H1 (cell line): ENCODE measurements at regions not wholly inside any gene's neighbourhood (a gene's known extent, or its start where the extent isn't known, plus 50 kb on each side); places are given as distances from the start of the nearest gene placed in this dataset.

Experiments
- CTCF ChIA-PET: fragments of 300-600 bp; sonication (Branson Sonifier 250); formaldehyde crosslinking; loops from one replicate; lab custom pipeline; 2021; ENCODE audit not compliant: partially characterized antibody; lab: Charles Lee
- POLR2A ChIA-PET: fragments of 300-600 bp; sonication (Branson Sonifier 250); formaldehyde crosslinking; loops from one replicate; lab custom pipeline; 2021; ENCODE audit warnings: inconsistent platforms; ENCODE audit not compliant: partially characterized antibody; lab: Charles Lee
- DNase-seq, 2 experiments: peaks; one replicate each; pipeline versions ENCODE4 v3.0.0 to v3.0.0-alpha.2; 2010 to 2022; ENCODE audit warnings: low spot score in 2 of 2, low read depth in 1 of 2, mixed read lengths in 1 of 2
- FAIRE-seq: peaks from 2 replicates; lab custom pipeline; 2011; peaks lifted over from hg19 to GRCh38; lab: Jason Lieb, UNC
- H2AFZ ChIP-seq: 2 replicates; pipeline ENCODE4 v1.8.1; 2012; ENCODE audit warnings: low read length, inconsistent platforms
- H2AK5ac ChIP-seq: 2 replicates; pipeline ENCODE4 v1.6.1; 2013; ENCODE audit warnings: low read depth, low read length
- H2BK120ac ChIP-seq: replicated peaks from 2 replicates; pipeline ENCODE3; 2013; ENCODE audit warnings: low read depth, low read length, inconsistent platforms
- H2BK12ac ChIP-seq: 2 replicates; pipeline ENCODE4 v1.6.1; 2013; ENCODE audit warnings: low read depth, low read length
- H2BK15ac ChIP-seq: 2 replicates; pipeline ENCODE4 v1.6.1; 2013; ENCODE audit warnings: low read length
- H2BK20ac ChIP-seq: 2 replicates; pipeline ENCODE4 v1.6.1; 2013; ENCODE audit warnings: low read length
- H2BK5ac ChIP-seq: 2 replicates; pipeline ENCODE4 v1.6.1; 2013; ENCODE audit warnings: low read depth, low read length
- H3K14ac ChIP-seq: 2 replicates; pipeline ENCODE4 v1.6.1; 2013; ENCODE audit warnings: inconsistent platforms; ENCODE audit not compliant: insufficient read length
- H3K18ac ChIP-seq: 2 replicates; pipeline ENCODE4 v1.6.1; 2013; ENCODE audit warnings: low read length; ENCODE audit errors: extremely low read depth
- H3K23ac ChIP-seq: 2 replicates; pipeline ENCODE4 v1.6.1; 2013; ENCODE audit warnings: inconsistent platforms; ENCODE audit not compliant: insufficient read length
- H3K23me2 ChIP-seq: 2 replicates; pipeline ENCODE4 v1.6.1; 2013; ENCODE audit warnings: low read depth, low read length
- H3K27ac ChIP-seq: 2 replicates; pipeline ENCODE4 v1.6.1; 2011; ENCODE audit warnings: low read depth, low read length, inconsistent platforms
- H3K27me3 ChIP-seq, 4 experiments: replicated peaks in 1 of 4; 1 replicate in 1 of 4; 2 replicates in 3 of 4; pipeline versions ENCODE4 v1.6.1 to v1.8.1; 2011 to 2013; ENCODE audit warnings: low read length in 3 of 4, mild to moderate bottlenecking in 3 of 4, inconsistent platforms in 2 of 4, mixed read lengths in 2 of 4, moderate library complexity in 1 of 4; ENCODE audit not compliant: control insufficient read depth in 3 of 4, insufficient read depth in 3 of 4; ENCODE audit errors: extremely low read depth in 1 of 4
- H3K36me3 ChIP-seq, 4 experiments: 2 replicates each; pipeline versions ENCODE4 v1.6.1 to v1.8.1; 2011 to 2013; ENCODE audit warnings: mild to moderate bottlenecking in 4 of 4, low read length in 3 of 4, moderate library complexity in 2 of 4, control low read depth in 1 of 4, inconsistent platforms in 1 of 4; ENCODE audit not compliant: insufficient read depth in 4 of 4, control insufficient read depth in 2 of 4
- H3K4ac ChIP-seq: replicated peaks from 2 replicates; pipeline ENCODE3; 2013; ENCODE audit warnings: low read length, low read depth, mixed read lengths, inconsistent platforms; ENCODE audit not compliant: insufficient read length
- H3K4me1 ChIP-seq, 4 experiments: replicated peaks in 1 of 4; 1 replicate in 1 of 4; 2 replicates in 3 of 4; pipeline versions ENCODE4 v1.6.1 to v1.8.1; 2011 to 2013; ENCODE audit warnings: low read length in 3 of 4, inconsistent platforms in 2 of 4, mixed read lengths in 1 of 4; ENCODE audit not compliant: insufficient read depth in 4 of 4, control insufficient read depth in 3 of 4
- H3K4me2 ChIP-seq, 2 experiments: 2 replicates each; pipeline versions ENCODE4 v1.6.1 to v1.8.1; 2011 to 2013; ENCODE audit warnings: low read depth in 2 of 2, low read length in 2 of 2, control low read depth in 1 of 2, inconsistent platforms in 1 of 2, mild to moderate bottlenecking in 1 of 2; ENCODE audit not compliant: insufficient read depth in 1 of 2
- H3K4me3 ChIP-seq, 4 experiments: fragments of 200-600, 300-600 bp in 1 of 4; sonication (generic), shearing (Covaris generic), sonication (Bioruptor Twin) in 1 of 4; 2 replicates each; pipeline versions ENCODE4 v1.5.1 to v1.8.1; 2011 to 2016; ENCODE audit warnings: low read length in 4 of 4, low read depth in 3 of 4, control low read depth in 2 of 4, inconsistent platforms in 2 of 4, mild to moderate bottlenecking in 2 of 4, mixed read lengths in 1 of 4, moderate library complexity in 1 of 4; ENCODE audit not compliant: insufficient read depth in 2 of 4; ENCODE audit errors: extremely low read depth in 1 of 4
- H3K56ac ChIP-seq: replicated peaks from 2 replicates; pipeline ENCODE3; 2013; ENCODE audit warnings: low read depth, mild to moderate bottlenecking, mixed read lengths, low read length, inconsistent platforms; ENCODE audit not compliant: insufficient read length
- H3K79me1 ChIP-seq: 2 replicates; pipeline ENCODE4 v1.6.1; 2013; ENCODE audit warnings: low read depth, low read length, control low read depth
- H3K79me2 ChIP-seq, 2 experiments: 2 replicates each; pipeline versions ENCODE4 v1.6.1 to v1.8.1; 2012 to 2013; ENCODE audit warnings: low read length in 2 of 2, mild to moderate bottlenecking in 2 of 2, inconsistent platforms in 1 of 2; ENCODE audit not compliant: insufficient read depth in 2 of 2, control insufficient read depth in 1 of 2
- H3K9ac ChIP-seq, 4 experiments: replicated peaks in 1 of 4; 1 replicate in 1 of 4; 2 replicates in 3 of 4; pipeline versions ENCODE4 v1.6.1 to v1.8.1; 2011 to 2013; ENCODE audit warnings: low read depth in 3 of 4, low read length in 3 of 4, control low read depth in 2 of 4, mild to moderate bottlenecking in 2 of 4, moderate library complexity in 2 of 4, inconsistent platforms in 1 of 4; ENCODE audit errors: extremely low read depth in 1 of 4
- H3K9me3 ChIP-seq, 2 experiments: 2 replicates each; pipeline versions ENCODE4 v1.6.1 to v1.8.1; 2012 to 2013; ENCODE audit warnings: mild to moderate bottlenecking in 2 of 2, moderate library complexity in 2 of 2, control low read depth in 1 of 2, inconsistent platforms in 1 of 2, low read depth in 1 of 2, low read length in 1 of 2, mixed read lengths in 1 of 2; ENCODE audit not compliant: insufficient read depth in 2 of 2
- H4K20me1 ChIP-seq, 2 experiments: replicated peaks in 1 of 2; 2 replicates each; pipeline versions ENCODE3 to v1.8.1; 2011 to 2013; ENCODE audit warnings: inconsistent platforms in 2 of 2, low read length in 2 of 2, mild to moderate bottlenecking in 1 of 2; ENCODE audit not compliant: insufficient read depth in 2 of 2, control insufficient read depth in 1 of 2
- H4K5ac ChIP-seq: 2 replicates; pipeline ENCODE4 v1.6.1; 2013; ENCODE audit warnings: low read length, low read depth, mixed read lengths, inconsistent platforms; ENCODE audit not compliant: insufficient read length
- H4K8ac ChIP-seq: 2 replicates; pipeline ENCODE4 v1.8.0; 2013; ENCODE audit warnings: mild to moderate bottlenecking, moderate library complexity, low read length, inconsistent platforms; ENCODE audit not compliant: insufficient read depth; ENCODE audit errors: extremely low read depth
- H4K91ac ChIP-seq: replicated peaks from 2 replicates; pipeline ENCODE3; 2013; ENCODE audit warnings: low read length, mixed read lengths, inconsistent platforms; ENCODE audit not compliant: insufficient read length
- ATF3 ChIP-seq: IDR thresholded peaks from 2 replicates; pipeline ENCODE4 v1.6.1; 2011; ENCODE audit warnings: low read depth, mild to moderate bottlenecking, low read length; ENCODE audit not compliant: insufficient read depth
- CEBPB ChIP-seq: IDR thresholded peaks from 2 replicates; pipeline ENCODE4 v1.6.1; 2012; ENCODE audit warnings: low read depth, low read length
- JUND ChIP-seq: IDR thresholded peaks from 2 replicates; pipeline ENCODE4 v1.6.1; 2011; ENCODE audit warnings: mild to moderate bottlenecking, improper control_type of control experiment, low read length
- KDM1A ChIP-seq: fragments of 200-600, 300-600 bp; sonication (generic); IDR thresholded peaks from 2 replicates; pipeline ENCODE4 v1.7.1; 2016; ENCODE audit warnings: mild to moderate bottlenecking, low read length, borderline replicate concordance
- KDM4A ChIP-seq: IDR thresholded peaks from one replicate; pipeline ENCODE4 v1.7.1; 2012; ENCODE audit warnings: low read depth, mild to moderate bottlenecking, moderate library complexity, low read length, inconsistent platforms; ENCODE audit not compliant: severe bottlenecking
- KDM5A ChIP-seq: fragments of 200-600 bp; IDR thresholded peaks from 2 replicates; pipeline ENCODE4 v1.7.1; 2012; ENCODE audit warnings: mild to moderate bottlenecking, low read length, inconsistent platforms, mixed read lengths
- POLR2A ChIP-seq, 2 experiments: IDR thresholded peaks; 1 replicate in 1 of 2; 2 replicates in 1 of 2; pipeline ENCODE4 v1.6.1; 2011; ENCODE audit warnings: low read depth in 2 of 2, low read length in 2 of 2, mild to moderate bottlenecking in 2 of 2; ENCODE audit errors: control extremely low read depth in 1 of 2
- RNF2 ChIP-seq: fragments of 200-900, 300-1000 bp; sonication (generic); IDR thresholded peaks from 2 replicates; pipeline ENCODE4 v1.7.1; 2016; ENCODE audit warnings: borderline replicate concordance, low read depth, mild to moderate bottlenecking, antibody characterized with exemption, low read length; ENCODE audit not compliant: poor library complexity, severe bottlenecking; ENCODE audit errors: missing control alignments
- SIN3A ChIP-seq, 2 experiments: IDR thresholded peaks in 1 of 2; conservative IDR thresholded peaks in 1 of 2; 2 replicates each; pipeline ENCODE4 v1.6.1; 2011 to 2012; ENCODE audit warnings: low read length in 2 of 2, improper control_type of control experiment in 1 of 2, low read depth in 1 of 2, mild to moderate bottlenecking in 1 of 2
- TAF1 ChIP-seq: IDR thresholded peaks from 2 replicates; pipeline ENCODE4 v1.6.1; 2011; ENCODE audit warnings: mild to moderate bottlenecking, low read depth, low read length
- USF2 ChIP-seq: IDR thresholded peaks from 2 replicates; pipeline ENCODE4 v1.6.1; 2011; ENCODE audit warnings: low read length, improper control_type of control experiment
- ZNF274 ChIP-seq: IDR thresholded peaks from 2 replicates; pipeline ENCODE4 v1.7.0; 2012; ENCODE audit warnings: low read length, borderline replicate concordance; ENCODE audit errors: extremely low read depth
- WGBS, 2 experiments: shearing (Covaris generic) in 1 of 2; methylation state at CpG; one replicate each; pipeline versions ENCODE4 v1.1.6 to v1.1.7; 2013 to 2015; ENCODE audit warnings: low lambda C conversion rate in 2 of 2, mixed read lengths in 2 of 2, inconsistent platforms in 1 of 2, low coverage in 1 of 2, missing lambda C conversion rate in 1 of 2; ENCODE audit not compliant: insufficient replicate concordance in 2 of 2, insufficient coverage in 1 of 2, insufficient read length in 1 of 2; ENCODE audit errors: extremely low coverage in 1 of 2, missing lambda C conversion rate in 1 of 2; 5-methylcytosine and 5-hydroxymethylcytosine counted together

DNA sequence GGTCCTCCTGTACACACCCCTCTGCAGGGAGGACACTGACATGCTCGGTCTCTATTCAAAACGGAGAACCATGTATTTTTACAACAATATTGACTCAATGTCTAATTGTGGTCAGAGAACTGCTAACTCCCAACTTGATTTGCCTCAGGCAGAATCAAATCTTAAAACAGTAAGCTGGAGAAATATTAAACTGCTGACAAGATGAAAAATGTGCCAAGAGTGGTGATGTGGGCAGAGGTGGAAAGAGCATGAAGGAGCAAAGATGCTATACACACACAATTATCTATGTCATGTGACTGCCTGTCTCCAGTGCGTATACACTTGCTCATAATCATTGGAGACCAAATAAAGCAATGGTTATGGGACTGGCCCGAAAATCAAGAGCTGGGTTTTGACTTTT lies 556.1 kb upstream of the ZNF608 start:
- Histone ChIP-seq H2BK5ac (no peak overlapping the region), H3K4me3 (no peak overlapping the region), H3K27me3 (no peaks in the 10 kb centered on the region), H2AFZ (0 out of 2 replicates have a peak overlapping the region, but pooled peaks have one; percentile 3), H4K8ac (no peak overlapping the region), H2BK15ac (no peak overlapping the region), H2BK120ac (no peak overlapping the region), H3K14ac (no peak overlapping the region), H2BK20ac (no peak overlapping the region), H3K27ac (no peak overlapping the region), H3K9ac (no peak overlapping the region), H3K79me2 (no peaks in the 10 kb centered on the region), H2AK5ac (no peak overlapping the region), H3K4me2 (no peak overlapping the region), H3K18ac (no peak overlapping the region), H4K91ac (no peak overlapping the region), H4K20me1 (no peaks in the 10 kb centered on the region), H3K79me1 (no peaks in the 10 kb centered on the region), H3K56ac (no peak overlapping the region), H3K9me3 (peaks cover 0 to 2% of the 10 kb centered on the region in 2 experiments; a peak in 1 of 4 replicates), H3K4me1 (peaks cover 0 to 4% (median 3%) of the 10 kb centered on the region in 4 experiments; a peak in 3 of 7 replicates), H3K23me2 (no peaks in the 10 kb centered on the region), H3K36me3 (no peaks in the 10 kb centered on the region), H2BK12ac (no peak overlapping the region), H3K4ac (no peak overlapping the region), H4K5ac (no peak overlapping the region), H3K23ac (no peak overlapping the region)
- no peak for TF ChIP-seq SIN3A (conservative IDR thresholded peaks at IDR 0.05 in 1 of 2, IDR thresholded peaks at IDR 0.05 in 1 of 2; ENCODE audit: low read depth in 1 of 2, low read length in 2 of 2)
- no peak for TF ChIP-seq POLR2A (IDR thresholded peaks at IDR 0.05; ENCODE audit: control extremely low read depth in 1 of 2, low read depth in 2 of 2, low read length in 2 of 2)
- no peak for TF ChIP-seq TAF1
- TF ChIP-seq USF2 = no peak
- TF ChIP-seq ATF3 = no peak
- no peak for TF ChIP-seq ZNF274
- no peak for TF ChIP-seq KDM4A
- no peak for TF ChIP-seq CEBPB
- TF ChIP-seq KDM1A = no peak
- no peak for TF ChIP-seq KDM5A
- no peak for TF ChIP-seq RNF2
- no peak for TF ChIP-seq JUND
- 84% methylated on average over 4 of the region's 4 CpGs; no CpG with 5 or more reads in 1 of the 2 experiments for WGBS, 2 experiments
- FAIRE-seq = no peak
- ChIA-PET CTCF (no interaction called here), POLR2A (no interaction called here)
- DNase-seq = no peak
